Epithelial cell of proximal tubule (primary cell): ENCODE measurements at regions not wholly inside any gene's neighbourhood (a gene's known extent, or its start where the extent isn't known, plus 50 kb on each side); places are given as distances from the start of the nearest gene placed in this dataset.

ENCODE experiments used
- DNase-seq: peaks from one replicate; pipeline ENCODE4 v3.0.0-alpha.2; 2011; ENCODE audit warnings: low read depth
- H3K4me3 ChIP-seq: 2 replicates; pipeline ENCODE4 v1.5.1; 2011; ENCODE audit warnings: low read depth, mild to moderate bottlenecking, low read length
- TF ChIP-seq, protein P1 (sequence below): conservative IDR thresholded peaks from 2 replicates; pipeline ENCODE4 v1.5.1; 2012; ENCODE audit warnings: low read depth, mild to moderate bottlenecking, low read length

DNA sequence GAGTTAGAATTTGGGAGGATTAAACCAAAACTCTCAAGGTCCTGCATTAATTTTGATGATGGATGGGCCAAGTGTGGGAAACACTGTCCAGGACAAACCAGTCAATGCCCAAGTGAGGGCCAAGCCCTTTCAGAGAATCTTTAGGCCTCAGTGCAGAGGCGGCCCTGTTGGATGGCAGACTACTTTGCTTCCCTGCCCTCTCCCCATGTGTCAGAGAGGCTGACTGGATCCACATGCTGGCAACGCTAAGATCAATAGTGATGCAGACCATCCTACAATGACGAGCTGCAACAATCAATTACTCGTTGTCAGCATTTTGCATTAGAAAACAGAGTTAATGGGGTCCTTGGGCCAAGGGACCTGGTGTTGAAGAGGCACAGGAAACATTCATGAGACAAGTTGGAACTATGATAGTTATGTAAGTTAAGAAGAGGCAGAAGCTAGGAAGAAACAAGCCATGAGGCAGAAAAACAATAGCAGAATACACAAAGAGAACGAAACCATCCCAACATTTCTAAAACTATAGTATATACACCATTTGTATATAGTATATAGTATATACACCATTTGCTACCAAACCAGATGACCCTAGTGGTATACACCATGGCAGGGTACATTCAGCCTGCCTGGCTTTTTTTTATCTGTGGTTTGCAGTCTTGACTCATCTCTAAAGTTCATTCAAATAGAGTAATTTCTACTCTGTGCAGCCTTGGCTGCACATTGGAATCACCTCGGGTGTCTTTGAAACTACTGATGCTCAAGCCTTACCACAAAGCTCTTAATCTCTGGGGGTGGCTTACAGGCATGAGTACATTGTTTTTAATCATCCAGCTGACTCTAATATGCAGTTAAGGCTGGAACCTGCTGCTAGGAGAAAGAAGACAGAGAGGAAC, 147.7 kb upstream of the GYPA start:
- no peak for DNase-seq
- TF ChIP-seq, protein P1, sequence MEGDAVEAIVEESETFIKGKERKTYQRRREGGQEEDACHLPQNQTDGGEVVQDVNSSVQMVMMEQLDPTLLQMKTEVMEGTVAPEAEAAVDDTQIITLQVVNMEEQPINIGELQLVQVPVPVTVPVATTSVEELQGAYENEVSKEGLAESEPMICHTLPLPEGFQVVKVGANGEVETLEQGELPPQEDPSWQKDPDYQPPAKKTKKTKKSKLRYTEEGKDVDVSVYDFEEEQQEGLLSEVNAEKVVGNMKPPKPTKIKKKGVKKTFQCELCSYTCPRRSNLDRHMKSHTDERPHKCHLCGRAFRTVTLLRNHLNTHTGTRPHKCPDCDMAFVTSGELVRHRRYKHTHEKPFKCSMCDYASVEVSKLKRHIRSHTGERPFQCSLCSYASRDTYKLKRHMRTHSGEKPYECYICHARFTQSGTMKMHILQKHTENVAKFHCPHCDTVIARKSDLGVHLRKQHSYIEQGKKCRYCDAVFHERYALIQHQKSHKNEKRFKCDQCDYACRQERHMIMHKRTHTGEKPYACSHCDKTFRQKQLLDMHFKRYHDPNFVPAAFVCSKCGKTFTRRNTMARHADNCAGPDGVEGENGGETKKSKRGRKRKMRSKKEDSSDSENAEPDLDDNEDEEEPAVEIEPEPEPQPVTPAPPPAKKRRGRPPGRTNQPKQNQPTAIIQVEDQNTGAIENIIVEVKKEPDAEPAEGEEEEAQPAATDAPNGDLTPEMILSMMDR, result no peak
- H3K4me3 ChIP-seq, result no peak overlapping the region

DNA sequence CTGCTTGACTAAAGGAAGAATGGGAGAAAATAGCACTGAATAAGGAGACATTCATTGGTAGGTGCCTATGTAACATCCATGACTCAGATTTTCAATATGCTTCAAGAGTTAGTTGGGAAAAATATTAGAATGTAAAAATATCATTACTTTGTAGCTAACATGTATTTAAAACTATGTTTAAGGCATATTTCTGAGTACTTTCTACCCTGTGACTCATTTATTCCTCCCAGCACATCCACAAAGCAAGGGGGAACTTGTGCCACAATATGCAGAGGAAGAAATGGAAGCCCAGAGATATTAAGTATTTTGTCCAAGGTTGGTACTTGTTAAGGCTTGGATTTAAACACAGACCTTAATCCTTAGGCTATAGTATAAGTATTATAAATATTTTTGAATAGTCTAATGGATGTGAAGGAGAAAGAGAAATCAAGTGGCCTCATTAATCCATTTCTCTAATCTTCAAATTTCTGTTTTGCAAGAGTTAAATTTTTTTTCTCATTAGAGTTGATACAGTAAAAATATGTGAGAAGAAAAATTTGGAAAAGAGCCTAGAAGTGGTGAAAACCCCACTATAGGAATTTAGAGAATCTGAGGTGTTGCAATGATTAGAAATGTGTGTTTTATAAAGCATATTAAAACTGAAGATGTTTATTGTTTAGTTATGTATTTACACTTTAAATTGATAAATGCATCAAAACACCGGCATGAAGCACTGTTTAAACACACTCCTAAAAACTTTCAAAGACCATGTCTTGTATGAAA, 149.3 kb upstream of the GYPA start:
- H3K4me3 ChIP-seq, result no peak overlapping the region
- TF ChIP-seq, protein P1, result no peak
- DNase-seq, result no peak

DNA sequence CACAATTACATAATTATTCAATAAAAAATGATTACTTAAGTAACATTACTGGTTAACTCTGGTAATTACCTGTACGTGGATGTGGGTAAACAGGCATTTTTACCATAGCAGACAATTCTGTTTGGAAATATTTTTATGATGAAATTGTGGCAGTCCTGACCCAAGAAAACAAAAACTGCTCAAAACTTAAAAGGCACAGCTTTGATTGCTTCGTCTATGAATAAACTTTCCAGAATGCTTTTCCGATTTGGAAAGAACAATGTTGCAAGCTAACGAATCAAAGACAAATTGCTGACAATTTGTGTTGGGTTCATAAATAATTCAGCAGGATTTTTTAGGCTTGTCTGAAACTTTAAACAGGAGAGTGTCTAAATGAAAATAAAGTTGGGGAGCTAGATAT, 150.6 kb upstream of the GYPA start:
- DNase-seq, result no peak
- TF ChIP-seq, protein P1, result no peak
- H3K4me3 ChIP-seq, result no peak overlapping the region

DNA sequence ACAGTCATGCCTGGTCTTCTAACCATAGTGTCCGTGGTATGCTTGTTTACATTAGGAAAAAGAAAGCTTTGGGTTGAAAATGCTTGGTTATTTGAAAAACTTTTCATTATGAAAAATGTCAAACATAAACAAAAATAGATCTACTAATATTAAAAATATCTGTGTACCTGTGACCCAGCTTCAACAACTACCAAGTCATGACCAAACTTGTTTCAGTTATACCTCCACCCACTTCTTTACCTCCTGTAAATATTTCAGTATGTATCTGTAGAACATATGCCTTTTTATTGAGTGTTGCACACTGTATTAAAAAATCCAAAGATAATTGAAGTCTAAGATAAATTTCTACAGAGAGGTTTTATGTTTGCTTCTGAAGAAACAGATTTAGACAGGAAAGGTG, 153.7 kb upstream of the GYPA start:
- TF ChIP-seq, protein P1, result no peak
- no peak for DNase-seq
- H3K4me3 ChIP-seq, result no peak overlapping the region

DNA sequence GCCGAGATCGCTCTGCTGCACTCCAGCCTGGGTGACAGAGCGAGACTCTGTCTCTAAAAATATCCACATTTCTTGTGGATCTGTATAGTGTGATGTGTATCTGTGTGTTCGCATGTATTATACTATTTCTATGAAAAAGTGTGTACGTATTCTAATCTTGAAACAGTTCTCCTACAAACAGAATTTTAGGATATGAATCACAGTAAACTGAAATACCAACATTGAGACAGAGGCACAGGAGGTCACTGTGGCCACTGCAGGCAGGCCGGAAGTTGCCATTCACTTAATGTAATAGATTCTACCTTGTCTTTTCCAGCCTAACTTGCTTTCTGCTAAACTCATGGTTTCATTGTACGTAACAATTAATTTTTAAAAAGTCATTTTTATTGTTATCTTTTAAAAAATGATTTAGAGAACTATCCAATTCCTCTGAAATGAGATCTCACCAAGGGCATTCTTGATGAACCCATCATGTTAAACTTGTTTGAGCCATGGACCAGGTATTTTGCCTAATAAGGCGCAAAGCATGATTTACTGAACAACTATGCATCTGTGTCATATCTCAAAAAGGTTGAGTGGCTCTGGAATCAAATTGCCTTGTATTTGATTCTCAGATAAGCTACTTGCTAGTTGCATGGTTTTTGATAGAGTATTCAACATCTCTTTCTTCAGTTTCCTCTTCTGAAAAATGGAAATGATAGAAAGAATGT, 154.9 kb upstream of the GYPA start:
- DNase-seq, result no peak

DNA sequence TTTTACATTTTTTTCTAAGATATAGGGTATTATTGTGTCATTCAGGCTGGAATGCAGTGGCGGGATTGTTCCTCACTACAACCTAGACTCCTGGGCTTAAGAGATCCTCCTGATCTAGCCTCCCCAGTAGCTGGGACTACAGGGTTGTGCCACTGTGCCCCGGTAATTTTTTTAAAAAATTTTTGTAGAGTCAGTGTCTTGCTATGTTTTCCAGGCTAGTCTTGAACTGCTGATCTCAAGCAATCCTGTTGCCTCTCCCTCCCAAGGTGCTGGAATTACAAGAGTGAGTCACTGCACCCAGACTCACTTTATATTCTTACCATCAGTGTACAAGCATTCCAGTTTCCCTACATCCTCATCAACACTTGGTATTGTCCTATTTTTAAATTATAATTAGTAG, 156.4 kb upstream of the GYPA start:
- TF ChIP-seq, protein P1, result no peak
- DNase-seq, result no peak
- H3K4me3 ChIP-seq, result no peak overlapping the region

More for the DNA sequence above, 154.9 kb upstream of the GYPA start:
- H3K4me3 ChIP-seq, result no peak overlapping the region
- TF ChIP-seq, protein P1, result no peak
